ENCODE measurements at regions not wholly inside any gene's neighbourhood (a gene's known extent, or its start where the extent isn't known, plus 50 kb on each side); places are given as distances from the start of the nearest gene placed in this dataset.

DNA sequence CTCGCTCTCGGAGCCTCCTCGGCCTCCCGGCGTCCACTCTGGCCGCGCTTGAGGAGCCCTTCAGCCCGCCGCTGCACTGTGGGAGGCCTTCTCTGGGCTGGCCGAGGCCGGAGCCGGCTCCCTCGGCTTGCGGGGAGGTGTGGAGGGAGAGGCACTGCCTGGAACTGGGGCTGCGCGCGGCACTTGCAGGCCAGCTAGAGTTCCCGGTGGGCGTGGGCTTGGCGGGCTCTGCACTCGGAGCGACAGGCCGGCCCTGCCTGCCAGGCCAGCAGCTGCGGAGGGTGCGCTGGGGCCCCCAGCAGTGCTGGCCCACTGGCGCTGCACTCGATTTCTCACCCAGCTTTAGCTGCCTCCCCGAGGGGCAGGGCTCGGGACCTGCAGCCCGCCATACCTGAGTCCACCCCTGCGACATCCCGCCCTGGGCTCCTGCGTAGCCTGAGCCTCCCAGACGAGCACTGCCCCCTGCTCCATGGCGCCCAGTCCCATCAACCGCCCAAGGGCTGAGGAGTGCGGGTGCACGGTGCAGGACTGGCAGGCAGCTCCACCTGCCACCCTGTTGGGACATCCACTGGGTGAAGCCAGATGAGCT is 765.0 kb downstream of the IGSF11 start:
- no peak for DNase-seq (ENCODE audit: low spot score)

DNA sequence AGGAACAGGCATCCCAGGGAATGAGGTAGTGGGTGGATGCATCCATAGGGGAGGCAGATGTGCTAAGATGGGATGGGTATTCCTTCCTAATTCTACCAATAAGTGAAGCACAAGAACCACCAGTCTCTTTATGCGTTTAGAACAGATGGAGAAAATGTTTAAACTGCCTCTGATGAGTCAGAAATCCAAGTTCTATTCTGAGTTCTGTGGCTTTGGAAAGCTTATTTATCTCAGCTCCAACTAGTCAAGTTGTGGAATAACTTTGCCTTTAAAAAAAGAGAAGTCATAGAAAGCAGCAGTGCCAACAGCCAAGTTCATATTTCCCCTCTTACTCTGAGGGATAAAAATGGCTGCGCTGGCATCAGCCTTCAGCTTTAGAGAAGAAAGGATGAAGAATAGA is 761.7 kb downstream of the IGSF11 start:
- DNase-seq (ENCODE audit: low spot score) = no peak

DNA sequence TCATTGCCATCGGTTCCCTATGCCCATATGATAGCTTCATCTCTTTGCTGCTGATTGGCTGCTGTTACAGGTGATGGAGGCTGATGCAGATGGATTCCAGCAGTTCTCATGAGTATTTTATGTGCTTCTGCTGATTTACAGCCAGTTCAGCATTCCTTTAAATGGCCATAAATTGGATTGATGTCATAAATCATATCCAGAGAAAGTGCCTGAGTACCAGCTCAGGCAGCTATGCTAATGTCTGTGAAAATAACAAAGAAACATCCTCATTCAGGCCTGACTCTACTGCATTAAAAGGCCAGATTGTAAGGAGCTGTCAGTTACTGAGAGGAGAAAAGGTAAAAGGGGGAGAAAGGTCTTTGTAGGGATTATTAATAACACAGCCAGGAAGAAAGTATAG is 756.8 kb downstream of the IGSF11 start:
- DNase-seq (ENCODE audit: low spot score) = no peak

DNA sequence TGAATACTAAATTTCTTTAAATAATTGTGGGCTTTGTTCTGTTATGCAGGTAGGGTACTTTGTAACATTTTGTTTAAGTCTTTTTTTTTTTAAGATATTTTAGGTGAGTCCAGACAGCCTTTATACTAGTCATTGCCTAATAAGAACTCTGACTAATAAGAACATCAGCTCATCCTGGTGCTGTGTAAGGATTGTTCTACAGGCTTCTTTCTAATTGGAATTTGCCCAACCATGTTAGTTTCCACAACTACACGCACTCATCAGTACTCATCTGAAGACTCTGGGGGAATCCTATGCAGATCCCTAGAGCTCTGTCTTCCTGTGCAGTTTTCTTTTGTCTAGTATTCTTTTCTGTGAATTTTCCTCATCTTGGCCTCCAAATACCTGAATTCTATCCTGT is 741.8 kb downstream of the IGSF11 start:
- no peak for DNase-seq (ENCODE audit: low spot score)

DNA sequence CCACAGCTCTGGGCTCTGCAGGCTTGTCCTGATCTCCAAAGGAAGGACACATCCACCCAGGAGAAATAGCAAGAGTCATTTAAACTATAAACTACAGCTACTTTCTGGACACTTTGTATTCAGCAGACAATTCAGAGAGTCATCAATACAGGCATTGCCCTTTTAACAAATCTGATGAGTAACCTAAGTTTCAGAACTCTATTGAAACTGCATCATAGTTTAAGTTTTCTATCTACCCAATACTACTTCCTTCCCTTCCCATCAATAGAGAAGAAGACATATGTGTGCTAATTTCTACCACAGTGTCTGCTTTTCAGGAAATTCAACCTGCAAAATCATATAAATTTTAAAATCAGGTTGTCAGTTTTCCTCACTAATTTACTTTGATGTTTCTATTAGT is 736.5 kb downstream of the IGSF11 start:
- no peak for DNase-seq (ENCODE audit: low spot score)

DNA sequence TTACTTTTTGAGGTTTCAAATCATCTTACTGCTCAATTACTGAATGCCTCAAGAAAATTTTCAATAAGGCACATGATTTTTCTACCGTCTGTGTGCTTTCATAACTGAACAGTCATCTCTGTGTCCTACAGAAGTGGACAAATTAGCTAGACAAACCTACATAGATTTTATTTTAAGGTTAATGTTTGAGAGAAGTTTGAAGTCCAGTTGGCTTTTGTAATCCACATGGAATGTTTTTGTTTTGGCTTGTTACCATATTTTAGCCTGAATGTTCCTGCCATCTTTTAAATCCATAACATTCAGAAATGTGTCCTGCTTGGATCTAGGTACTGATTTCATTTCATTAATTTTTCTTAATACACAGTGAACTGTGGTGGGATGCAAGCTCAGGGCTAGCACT is 730.1 kb downstream of the IGSF11 start:
- no peak for DNase-seq (ENCODE audit: low spot score)

DNA sequence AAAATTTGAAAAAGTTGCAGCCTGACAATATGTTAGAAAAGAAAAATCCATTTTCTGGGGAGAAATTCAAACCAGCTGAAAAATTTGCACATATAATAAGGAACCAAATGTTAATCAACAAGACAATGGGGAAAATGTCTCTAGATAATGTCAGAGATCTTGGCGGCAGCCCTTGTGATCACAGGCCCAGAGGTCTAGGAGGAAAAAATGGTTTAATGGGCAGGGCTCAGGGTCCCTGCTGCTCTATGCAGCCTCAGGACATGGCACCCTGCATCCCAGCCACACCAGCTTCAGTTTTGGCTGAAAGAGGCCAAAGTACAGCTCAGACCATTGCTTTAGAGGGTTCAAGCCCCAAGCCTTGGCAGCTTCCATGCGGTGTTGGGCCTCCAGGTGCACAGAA is 701.9 kb downstream of the IGSF11 start:
- DNase-seq (ENCODE audit: low spot score) = no peak

DNA sequence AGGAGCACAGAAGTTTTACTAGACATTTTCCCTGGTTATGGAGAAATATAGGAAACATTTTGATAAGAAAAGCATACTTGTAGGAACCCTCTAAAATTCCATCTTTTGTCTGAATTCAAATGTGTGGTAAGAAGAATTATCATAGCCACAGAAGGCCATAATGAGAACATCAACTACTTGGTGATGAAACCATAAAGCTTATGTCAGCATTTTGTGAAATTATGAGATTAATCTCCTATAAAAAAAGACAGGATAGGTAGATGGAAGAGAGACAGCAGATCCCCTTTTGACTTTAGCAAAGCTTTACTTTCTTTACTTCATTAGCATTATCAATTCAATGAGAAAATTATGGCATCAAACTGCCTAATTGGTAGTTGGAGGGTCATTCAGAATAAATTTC is 697.0 kb downstream of the IGSF11 start:
- no peak for DNase-seq (ENCODE audit: low spot score)

DNA sequence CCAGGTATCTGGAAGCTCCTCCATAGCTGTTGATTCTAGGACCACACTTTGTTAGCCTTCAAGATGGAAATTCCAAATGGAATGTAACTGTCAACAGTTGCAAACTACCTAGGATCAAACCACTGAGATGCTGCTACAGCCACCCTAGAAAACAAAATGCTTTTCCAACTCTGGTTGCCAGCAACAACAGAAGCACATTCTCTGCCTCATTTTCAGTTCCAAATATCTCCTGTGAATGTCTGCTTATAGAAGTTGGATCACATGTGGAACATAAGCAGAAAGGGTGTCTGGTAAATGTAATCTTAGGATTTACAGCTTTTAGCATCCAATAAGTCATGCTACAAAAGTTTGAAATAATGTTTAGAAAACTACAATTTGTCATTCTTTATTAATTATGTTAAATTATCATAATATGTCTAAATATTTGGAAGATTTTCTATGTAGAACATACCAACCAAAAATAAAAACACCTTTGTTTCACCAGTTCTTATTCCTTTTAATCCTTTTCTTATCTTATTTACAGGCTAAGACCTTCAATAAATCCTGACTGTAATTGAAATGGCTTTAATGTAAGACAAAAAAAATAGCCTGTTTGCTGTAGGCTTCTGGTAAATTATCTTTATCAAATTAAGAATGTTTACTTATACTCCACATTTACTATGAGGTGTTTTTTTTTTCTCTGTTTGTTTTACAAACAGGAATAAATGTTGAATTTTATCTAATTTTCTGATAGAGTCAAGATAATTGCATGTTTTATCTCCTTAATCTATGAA is 687.1 kb downstream of the IGSF11 start:
- no peak for DNase-seq (ENCODE audit: low spot score)

DNA sequence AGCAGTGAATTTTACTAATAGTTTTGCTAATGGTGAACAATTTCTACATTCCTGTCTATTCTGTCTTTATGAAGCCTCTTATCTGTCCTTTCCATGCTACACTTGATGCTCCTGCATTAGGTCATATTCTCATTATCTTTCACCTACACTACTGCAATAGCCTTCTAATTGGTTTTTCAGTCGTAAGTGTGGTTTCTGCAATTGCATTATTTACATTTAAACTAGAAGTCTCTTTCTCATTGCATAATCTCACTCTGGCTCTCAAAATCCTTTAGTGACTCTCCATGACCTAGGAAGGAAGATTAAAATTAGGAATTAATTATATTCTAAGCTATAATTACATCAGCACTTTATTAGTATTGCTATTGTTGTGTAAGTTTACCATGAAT is 686.5 kb downstream of the IGSF11 start:
- no peak for DNase-seq (ENCODE audit: low spot score)

DNA sequence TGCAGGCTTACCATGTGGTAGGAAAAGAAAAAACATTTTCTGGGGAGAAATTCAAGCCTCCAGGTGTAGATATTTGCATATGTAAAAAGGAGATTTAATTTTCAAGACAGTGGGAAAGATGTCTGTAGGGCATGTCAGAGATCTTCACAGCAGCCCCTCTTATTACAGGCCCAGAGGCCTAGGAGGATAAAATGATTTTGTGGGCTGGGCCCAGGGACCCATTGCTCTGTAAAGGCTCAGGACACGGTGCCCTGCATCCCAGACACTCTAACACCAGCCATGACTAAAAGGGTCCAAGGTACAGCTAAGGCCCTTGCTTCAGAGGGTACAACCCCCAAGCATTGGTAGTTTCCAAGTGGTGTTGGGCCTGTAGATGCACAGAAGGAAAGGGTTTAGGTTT is 680.1 kb downstream of the IGSF11 start:
- DNase-seq (ENCODE audit: low spot score) = no peak

DNA sequence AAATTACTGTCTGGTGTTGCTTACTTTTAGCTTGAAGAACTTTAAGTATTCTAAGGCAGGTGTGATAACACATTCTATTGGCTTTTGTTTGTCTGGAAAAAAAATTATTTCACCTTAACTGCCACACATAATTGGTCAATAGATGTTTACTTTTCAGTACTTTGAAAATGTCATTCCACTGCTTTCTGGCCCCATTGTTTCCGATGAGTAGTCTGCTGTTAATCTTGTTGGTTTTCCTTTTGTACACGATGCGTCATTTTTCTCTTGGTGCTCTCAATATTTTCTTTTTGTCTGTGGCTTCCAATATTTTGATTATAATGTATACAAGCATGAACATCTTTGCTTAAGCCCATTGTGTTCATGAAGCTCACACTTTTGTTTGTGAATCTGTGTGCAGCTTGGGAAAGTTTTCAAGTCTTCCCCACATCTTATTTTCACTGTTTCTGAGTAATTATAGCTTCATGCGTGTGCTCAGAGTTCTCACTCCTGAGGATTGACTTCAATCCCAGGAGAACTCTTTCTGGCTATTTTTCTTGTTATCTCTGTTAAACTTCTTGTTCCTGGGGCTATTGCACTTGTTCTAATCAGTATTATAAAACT is 664.7 kb downstream of the IGSF11 start:
- DNase-seq (ENCODE audit: low spot score) = no peak

DNA sequence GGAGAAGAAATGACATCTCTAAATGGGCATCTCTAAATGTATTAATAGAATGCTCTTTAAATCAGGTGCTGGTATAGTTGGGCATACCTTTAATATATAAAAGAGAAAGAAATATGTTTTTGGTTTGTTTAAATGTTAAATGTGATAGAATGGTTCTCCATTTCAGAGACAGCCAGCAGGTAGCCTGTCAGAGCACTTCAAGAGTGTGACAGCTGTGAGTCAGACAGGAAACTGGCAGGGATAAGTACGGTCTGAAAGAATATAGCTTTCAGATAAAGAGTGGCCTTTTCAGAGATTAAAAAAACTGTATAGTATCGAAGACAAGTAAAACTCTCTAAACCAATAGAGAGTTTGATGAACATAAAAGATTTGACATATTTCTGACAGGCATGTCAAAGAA is 654.1 kb downstream of the IGSF11 start:
- no peak for DNase-seq (ENCODE audit: low spot score)

DNA sequence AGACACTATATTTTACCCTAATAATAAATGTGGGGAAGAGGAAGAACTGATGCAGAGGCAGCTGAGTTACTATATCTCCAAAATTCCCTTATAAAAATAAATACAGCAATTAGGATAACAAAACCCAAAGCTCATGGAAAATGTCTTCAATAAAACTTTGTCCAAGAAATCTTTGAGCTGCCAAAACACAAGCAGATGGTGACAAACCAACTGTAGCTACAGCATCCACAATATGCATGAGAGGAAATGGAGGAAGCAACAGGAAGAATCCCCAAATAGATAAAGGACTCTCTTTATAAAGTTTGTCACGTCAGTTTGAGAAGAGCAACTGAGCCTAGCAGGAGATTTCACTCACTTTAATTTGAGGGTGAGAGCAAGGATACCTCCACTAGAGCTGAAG is 638.2 kb downstream of the IGSF11 start:
- DNase-seq (ENCODE audit: low spot score) = no peak

DNA sequence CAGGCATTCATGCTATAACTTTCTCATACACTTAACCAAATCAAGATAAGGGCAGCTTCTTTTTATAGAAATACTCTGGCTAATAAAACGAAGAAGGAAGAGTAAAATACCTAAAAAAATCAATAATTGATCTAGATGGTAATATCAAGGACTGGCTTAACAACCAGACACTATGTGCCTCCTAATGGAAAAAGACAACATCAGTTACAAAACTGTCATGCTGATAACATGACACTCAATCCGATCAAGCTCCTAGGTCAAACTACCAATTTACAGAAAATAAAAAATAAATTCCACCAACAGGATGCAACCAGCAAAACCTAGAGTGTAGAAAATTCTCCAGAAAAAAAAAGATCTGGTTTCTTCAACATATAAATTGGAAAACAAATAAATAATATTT is 634.6 kb downstream of the IGSF11 start:
- DNase-seq (ENCODE audit: low spot score) = no peak

DNA sequence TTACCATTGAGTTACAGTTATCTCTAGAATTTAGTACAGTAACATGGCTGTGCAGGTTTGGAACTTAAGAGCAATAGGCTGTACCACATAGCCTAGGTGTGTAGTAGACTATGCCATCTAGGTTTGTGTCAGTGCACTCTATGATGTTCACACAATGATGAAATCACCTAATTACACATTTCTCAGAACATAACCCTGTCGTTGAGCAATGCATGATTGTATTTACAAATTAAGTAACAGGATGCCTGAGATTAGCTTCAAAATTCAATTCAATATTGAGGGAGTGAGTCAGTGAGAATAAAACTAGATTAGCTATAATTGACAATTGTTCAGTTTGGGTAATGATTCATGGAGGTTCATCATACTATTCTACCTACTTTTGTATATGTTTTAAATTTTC is 633.8 kb downstream of the IGSF11 start:
- DNase-seq (ENCODE audit: low spot score) = no peak

DNA sequence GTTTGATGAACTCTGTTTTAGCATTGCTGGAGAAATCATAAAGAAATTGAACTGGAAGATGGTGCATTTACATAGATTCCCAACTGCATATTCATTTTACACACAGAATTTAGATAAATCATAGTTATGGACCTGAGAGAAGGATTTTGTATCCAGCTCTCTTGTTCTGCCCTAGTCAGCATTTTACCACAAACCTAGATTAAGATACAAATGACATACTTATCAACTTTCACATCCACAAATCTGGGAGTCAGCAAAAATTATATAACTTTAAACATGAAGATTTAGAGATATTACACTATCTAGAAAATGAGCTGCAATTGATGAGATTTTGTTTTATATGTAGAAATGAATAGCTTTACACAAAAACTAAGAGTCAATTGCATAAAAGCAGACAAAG is 632.8 kb downstream of the IGSF11 start:
- no peak for DNase-seq (ENCODE audit: low spot score)

DNA sequence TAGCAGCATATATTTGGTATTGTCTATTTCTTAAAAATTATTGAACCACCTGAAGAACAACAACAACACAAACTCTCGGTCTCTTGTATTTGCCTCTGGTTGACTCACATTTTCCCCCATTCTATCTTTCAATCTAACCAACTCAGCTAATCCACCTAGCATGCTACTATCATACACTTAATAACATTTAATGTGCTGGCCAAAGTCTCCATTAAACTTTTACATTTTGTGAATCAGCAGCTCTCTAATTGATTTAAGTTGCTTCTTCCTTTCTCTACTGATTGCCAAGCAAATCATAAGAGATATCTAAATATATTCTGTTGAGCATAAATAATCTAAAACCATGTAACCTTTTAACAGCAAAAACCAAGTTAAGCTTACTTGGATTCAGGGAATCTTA is 631.7 kb downstream of the IGSF11 start:
- DNase-seq (ENCODE audit: low spot score) = no peak

DNA sequence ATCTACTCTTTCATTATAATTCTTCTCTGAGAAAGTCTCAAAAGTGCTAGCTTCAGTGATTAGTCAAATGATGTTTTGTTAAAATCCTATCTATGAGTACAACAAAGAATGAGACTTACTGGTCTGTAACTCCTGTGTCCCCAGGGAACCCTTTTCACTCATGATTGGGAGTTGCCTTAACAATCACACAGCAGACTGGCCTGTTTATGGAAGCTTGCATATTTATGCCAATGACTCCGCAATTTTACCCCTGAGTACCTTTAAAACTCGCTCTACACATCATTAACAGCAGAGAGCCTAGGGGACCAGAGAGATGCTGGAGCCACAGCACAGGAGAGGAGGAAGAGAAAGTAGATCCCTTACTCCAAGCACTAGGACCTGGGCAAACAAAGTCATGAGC is 628.1 kb downstream of the IGSF11 start:
- DNase-seq (ENCODE audit: low spot score) = no peak

DNA sequence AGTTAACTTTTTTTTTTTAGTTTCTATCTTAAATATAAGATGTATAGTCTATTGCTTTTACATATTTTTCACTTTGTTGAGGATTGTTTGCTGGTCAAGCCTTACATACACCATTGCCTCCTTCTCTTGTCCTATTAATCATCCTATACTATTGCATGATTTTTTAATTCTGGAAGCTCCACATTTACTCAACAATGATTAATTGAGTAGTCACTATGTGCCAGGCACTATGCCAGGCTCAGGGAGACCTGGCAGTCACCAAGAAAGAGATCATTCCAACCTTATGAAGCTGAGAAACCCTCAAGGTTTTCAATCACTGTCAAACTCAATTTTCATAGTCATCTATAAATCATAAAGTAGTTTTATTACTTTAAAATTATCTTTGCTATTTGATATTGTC is 626.2 kb downstream of the IGSF11 start:
- DNase-seq (ENCODE audit: low spot score) = no peak

DNA sequence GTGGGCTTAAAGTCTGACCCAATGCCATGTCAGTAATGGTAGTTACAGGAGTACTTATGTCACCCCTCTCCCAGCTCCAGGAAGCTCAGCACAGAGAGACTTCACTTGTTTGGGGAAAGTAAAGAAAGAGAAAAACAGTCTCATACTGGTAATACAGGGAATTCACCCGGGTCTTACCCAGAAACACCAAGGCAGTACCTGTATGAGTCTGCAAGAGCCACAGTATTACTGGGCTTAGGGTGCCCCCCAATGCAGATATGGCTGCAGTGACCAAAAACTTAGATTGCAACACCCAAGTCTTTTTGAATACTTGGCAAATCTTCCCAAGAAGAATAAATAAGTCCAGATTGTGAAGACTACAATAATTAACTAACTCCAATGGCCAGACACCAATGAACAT is 622.1 kb downstream of the IGSF11 start:
- no peak for DNase-seq (ENCODE audit: low spot score)

DNA sequence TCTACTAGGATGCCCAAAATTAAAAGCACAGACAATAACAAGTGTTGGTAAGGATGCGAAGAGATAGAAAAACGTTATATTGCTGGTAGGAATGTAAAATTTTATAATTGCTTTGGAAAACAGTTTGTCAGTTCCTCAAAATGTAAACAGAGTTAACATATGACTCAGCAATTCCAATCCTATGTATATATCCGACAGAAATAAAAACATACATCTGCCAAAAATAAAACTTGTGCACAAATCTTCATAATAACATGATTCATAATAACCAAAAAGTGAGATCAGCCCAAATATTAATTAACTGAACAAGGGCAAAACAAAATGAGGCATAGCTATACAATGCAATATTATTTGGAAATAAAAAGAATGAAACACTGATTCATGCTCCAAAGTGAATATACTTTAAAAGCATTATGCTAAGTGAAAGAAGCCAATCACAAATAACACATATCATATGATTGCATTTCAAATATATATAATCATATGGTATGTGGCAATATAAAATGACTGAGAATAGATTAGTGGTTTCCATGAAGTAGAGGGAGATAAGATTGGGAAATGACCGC is 609.3 kb downstream of the IGSF11 start:
- no peak for DNase-seq (ENCODE audit: low spot score)

DNA sequence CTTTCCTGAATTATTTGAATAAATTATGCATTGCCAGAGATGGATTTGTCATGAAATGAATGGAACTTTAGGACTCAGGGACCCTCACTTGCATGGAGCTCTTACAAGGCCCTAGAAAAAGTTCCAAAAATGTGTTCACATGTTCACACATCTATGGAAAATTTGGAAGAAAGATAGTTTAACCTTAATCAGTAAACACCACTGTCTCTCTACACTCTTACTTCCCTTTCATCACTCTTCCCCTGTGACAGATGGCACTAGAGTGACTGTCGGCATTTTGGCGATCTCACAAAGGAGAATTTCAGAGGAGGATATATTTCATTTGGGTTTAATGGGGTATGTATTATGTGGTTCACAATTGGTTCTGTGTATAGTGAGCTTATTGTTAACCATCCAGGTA is 600.8 kb downstream of the IGSF11 start:
- DNase-seq (ENCODE audit: low spot score) = no peak
